Nephron progenitor cell (in vitro differentiated cells): ENCODE measurements at regions not wholly inside any gene's neighbourhood (a gene's known extent, or its start where the extent isn't known, plus 50 kb on each side); places are given as distances from the start of the nearest gene placed in this dataset.
A peak's percentile ranks its signal among the peaks of the same experiment; 100 is the strongest.

ENCODE experiments used
- DNase-seq: peaks from one replicate; pipeline ENCODE4 v3.0.0; 2021
- H3K27ac Mint-ChIP-seq: 2 replicates; pipeline ENCODE4 v1.8.0; 2021; ENCODE audit warnings: mild to moderate bottlenecking, moderate library complexity, mixed read lengths
- H3K27me3 Mint-ChIP-seq: 2 replicates; pipeline ENCODE4 v1.8.0; 2021; ENCODE audit warnings: mild to moderate bottlenecking, low read depth, mixed read lengths; ENCODE audit not compliant: poor library complexity
- H3K36me3 Mint-ChIP-seq: 2 replicates; pipeline ENCODE4 v1.8.0; 2021; ENCODE audit warnings: low read depth, mixed read lengths
- H3K4me1 Mint-ChIP-seq: 2 replicates; pipeline ENCODE4 v1.8.0; 2021; ENCODE audit warnings: mixed read lengths
- H3K4me3 Mint-ChIP-seq: 2 replicates; pipeline ENCODE4 v1.8.0; 2021; ENCODE audit warnings: mild to moderate bottlenecking, moderate library complexity, mixed read lengths
- H3K9me3 Mint-ChIP-seq: 2 replicates; pipeline ENCODE4 v1.8.0; 2021; ENCODE audit warnings: mild to moderate bottlenecking, moderate library complexity, mixed read lengths
- CTCF ChIP-seq: fragments of 200-600 bp; sonication (generic); IDR thresholded peaks from 2 replicates; pipeline ENCODE4 v1.5.0; 2021; ENCODE audit warnings: antibody characterized with exemption

- no peak for DNase-seq
- H3K4me3 Mint-ChIP-seq = no peak overlapping the region
- peaks cover 8% of the 10 kb centered on the region for H3K9me3 Mint-ChIP-seq
- peaks cover 56% of the 10 kb centered on the region for H3K4me1 Mint-ChIP-seq
- no peaks in the 10 kb centered on the region for H3K36me3 Mint-ChIP-seq
- peaks cover 6% of the 10 kb centered on the region for H3K27me3 Mint-ChIP-seq
- TF ChIP-seq CTCF = no peak
- no peak overlapping the region for H3K27ac Mint-ChIP-seq
Observed at GRCh38 chr2:8312221-8312620, 369.6 kb upstream of the ID2 start.

GRCh38 chr2:8312861-8313830, 368.7 kb upstream of the ID2 start:
- no peak for DNase-seq
- H3K4me1 Mint-ChIP-seq = peaks cover 53% of the 10 kb centered on the region
- H3K27me3 Mint-ChIP-seq = peaks cover 6% of the 10 kb centered on the region
- peaks cover 8% of the 10 kb centered on the region for H3K9me3 Mint-ChIP-seq
- no peak overlapping the region for H3K4me3 Mint-ChIP-seq
- H3K27ac Mint-ChIP-seq = no peak overlapping the region
- no peak for TF ChIP-seq CTCF
- H3K36me3 Mint-ChIP-seq = no peaks in the 10 kb centered on the region

GRCh38 chr2:8314063-8314462, 367.8 kb upstream of the ID2 start:
- DNase-seq = no peak
- H3K27ac Mint-ChIP-seq = no peak overlapping the region
- H3K36me3 Mint-ChIP-seq = no peaks in the 10 kb centered on the region
- H3K4me3 Mint-ChIP-seq = no peak overlapping the region
- TF ChIP-seq CTCF = no peak
- H3K9me3 Mint-ChIP-seq = peaks cover 8% of the 10 kb centered on the region
- H3K27me3 Mint-ChIP-seq = peaks cover 6% of the 10 kb centered on the region
- peaks cover 44% of the 10 kb centered on the region for H3K4me1 Mint-ChIP-seq

GRCh38 chr2:8315531-8316165, 366.2 kb upstream of the ID2 start:
- DNase-seq = no peak

GRCh38 chr2:8316356-8316755, 365.5 kb upstream of the ID2 start:
- DNase-seq = no peak
- TF ChIP-seq CTCF = no peak
- Mint-ChIP-seq H3K4me3 (no peak overlapping the region), H3K27me3 (peaks cover 6% of the 10 kb centered on the region), H3K9me3 (peaks cover 4% of the 10 kb centered on the region), H3K4me1 (peaks cover 22% of the 10 kb centered on the region), H3K27ac (peak overlapping the region; percentile 77), H3K36me3 (no peaks in the 10 kb centered on the region)

More at GRCh38 chr2:8315531-8316165, 366.2 kb upstream of the ID2 start:
- Mint-ChIP-seq H3K4me1 (peaks cover 28% of the 10 kb centered on the region), H3K4me3 (no peak overlapping the region), H3K27me3 (peaks cover 6% of the 10 kb centered on the region), H3K27ac (peak overlapping the region; percentile 30), H3K9me3 (peaks cover 8% of the 10 kb centered on the region), H3K36me3 (no peaks in the 10 kb centered on the region)
- TF ChIP-seq CTCF = no peak
